GM18868 (cell line): ENCODE measurements at regions not wholly inside any gene's neighbourhood (a gene's known extent, or its start where the extent isn't known, plus 50 kb on each side); places are given as distances from the start of the nearest gene placed in this dataset.
A peak's percentile ranks its signal among the peaks of the same experiment; 100 is the strongest.

Experiments used
- ATAC-seq: cut with Tn5 transposase; IDR thresholded peaks from one replicate; pipeline ENCODE4 v1.9.1; 2021; ENCODE audit warnings: mild to moderate bottlenecking, moderate library complexity; ENCODE audit not compliant: unreplicated experiment

GRCh38 chr4:38537666-38538065 lies 126.3 kb upstream of the KLF3 start:
- no peak for ATAC-seq

GRCh38 chr4:38538517-38538916 lies 125.5 kb upstream of the KLF3 start:
- ATAC-seq = no peak

GRCh38 chr4:38539501-38539900 lies 124.5 kb upstream of the KLF3 start:
- ATAC-seq = no peak

- no peak for ATAC-seq
Observed at GRCh38 chr4:38547052-38547451, 116.9 kb upstream of the KLF3 start.

GRCh38 chr4:38548256-38548655 lies 115.7 kb upstream of the KLF3 start:
- ATAC-seq = no peak

GRCh38 chr4:38559374-38559773 lies 104.6 kb upstream of the KLF3 start:
- no peak for ATAC-seq

- ATAC-seq = peak; percentile 6
Observed at GRCh38 chr4:38560340-38560739, 103.7 kb upstream of the KLF3 start.

GRCh38 chr4:38560768-38561558 lies 103.0 kb upstream of the KLF3 start:
- ATAC-seq = peak; percentile 95

GRCh38 chr4:38562751-38563198 lies 101.2 kb upstream of the KLF3 start:
- no peak for ATAC-seq

- no peak for ATAC-seq
Observed at GRCh38 chr4:38563707-38564495, 100.1 kb upstream of the KLF3 start.

GRCh38 chr4:38565271-38566199 lies 98.5 kb upstream of the KLF3 start:
- ATAC-seq = no peak

- ATAC-seq = no peak
Observed at GRCh38 chr4:38566806-38567398, 97.1 kb upstream of the KLF3 start.

GRCh38 chr4:38567457-38567856 lies 96.5 kb upstream of the KLF3 start:
- no peak for ATAC-seq

GRCh38 chr4:38568768-38569167 lies 95.2 kb upstream of the KLF3 start:
- no peak for ATAC-seq

GRCh38 chr4:38570647-38571276 lies 93.2 kb upstream of the KLF3 start:
- no peak for ATAC-seq

GRCh38 chr4:38572793-38573192 lies 91.2 kb upstream of the KLF3 start:
- no peak for ATAC-seq

GRCh38 chr4:38574559-38575333 lies 89.3 kb upstream of the KLF3 start:
- no peak for ATAC-seq

- no peak for ATAC-seq
Observed at GRCh38 chr4:38576767-38577166, 87.2 kb upstream of the KLF3 start.

- ATAC-seq = no peak
Observed at GRCh38 chr4:38577462-38577861, 86.5 kb upstream of the KLF3 start.
